HG03521 (cell line): ENCODE measurements at regions not wholly inside any gene's neighbourhood (a gene's known extent, or its start where the extent isn't known, plus 50 kb on each side); places are given as distances from the start of the nearest gene placed in this dataset.
A peak's percentile ranks its signal among the peaks of the same experiment; 100 is the strongest.
"Not testable (repeated sequence)": the region's sequence is repeated elsewhere in the genome, so short reads cannot be mapped to it uniquely, and the experiment has no call there.

Experiments used
- ATAC-seq: cut with Tn5 transposase; IDR thresholded peaks from one replicate; pipeline ENCODE4 v1.9.1; 2021; ENCODE audit warnings: mild to moderate bottlenecking, moderate library complexity; ENCODE audit not compliant: unreplicated experiment

GRCh38 chr16:31581065-31581464 is 53.4 kb downstream of the AHSP start:
- ATAC-seq = not testable (repeated sequence)

- not testable (repeated sequence) for ATAC-seq
Observed at GRCh38 chr16:31601737-31602384, 74.2 kb downstream of the AHSP start.

- no peak for ATAC-seq
Observed at GRCh38 chr16:31618130-31618529, 90.4 kb downstream of the AHSP start.

- no peak for ATAC-seq
Observed at GRCh38 chr16:31636433-31636832, 108.7 kb downstream of the AHSP start.

- no peak for ATAC-seq
Observed at GRCh38 chr16:31641279-31641678, 113.6 kb downstream of the AHSP start.

- ATAC-seq = not testable (repeated sequence)
Observed at GRCh38 chr16:31655674-31656073, 128.0 kb downstream of the AHSP start.

- no peak for ATAC-seq
Observed at GRCh38 chr16:31664683-31665482, 137.2 kb downstream of the AHSP start.

- ATAC-seq = no peak
Observed at GRCh38 chr16:31674686-31675085, 147.0 kb downstream of the AHSP start.

- no peak for ATAC-seq
Observed at GRCh38 chr16:31676731-31677130, 149.0 kb downstream of the AHSP start.

- ATAC-seq = no peak
Observed at GRCh38 chr16:31678649-31679325, 151.1 kb downstream of the AHSP start.

GRCh38 chr16:31689331-31689730 is 161.6 kb downstream of the AHSP start:
- ATAC-seq = not testable (repeated sequence)

GRCh38 chr16:31692338-31692737 is 164.6 kb downstream of the AHSP start:
- ATAC-seq = not testable (repeated sequence)

GRCh38 chr16:31693733-31694132 is 166.0 kb downstream of the AHSP start:
- ATAC-seq = no peak

GRCh38 chr16:31694461-31694860 is 166.8 kb downstream of the AHSP start:
- no peak for ATAC-seq

GRCh38 chr16:31695667-31696066 is 168.0 kb downstream of the AHSP start:
- peak; percentile 31 for ATAC-seq

GRCh38 chr16:31696968-31697743 is 169.5 kb downstream of the AHSP start:
- no peak for ATAC-seq

- no peak for ATAC-seq
Observed at GRCh38 chr16:31697744-31698125, 170.0 kb downstream of the AHSP start.

GRCh38 chr16:31698901-31699300 is 171.2 kb downstream of the AHSP start:
- no peak for ATAC-seq

- no peak for ATAC-seq
Observed at GRCh38 chr16:31699601-31700000, 171.9 kb downstream of the AHSP start.

- no peak for ATAC-seq
Observed at GRCh38 chr16:31700200-31700529, 172.5 kb downstream of the AHSP start.
